ENCODE measurements at regions not wholly inside any gene's neighbourhood (a gene's known extent, or its start where the extent isn't known, plus 50 kb on each side); places are given as distances from the start of the nearest gene placed in this dataset.
A peak's percentile ranks its signal among the peaks of the same experiment; 100 is the strongest.

DNA sequence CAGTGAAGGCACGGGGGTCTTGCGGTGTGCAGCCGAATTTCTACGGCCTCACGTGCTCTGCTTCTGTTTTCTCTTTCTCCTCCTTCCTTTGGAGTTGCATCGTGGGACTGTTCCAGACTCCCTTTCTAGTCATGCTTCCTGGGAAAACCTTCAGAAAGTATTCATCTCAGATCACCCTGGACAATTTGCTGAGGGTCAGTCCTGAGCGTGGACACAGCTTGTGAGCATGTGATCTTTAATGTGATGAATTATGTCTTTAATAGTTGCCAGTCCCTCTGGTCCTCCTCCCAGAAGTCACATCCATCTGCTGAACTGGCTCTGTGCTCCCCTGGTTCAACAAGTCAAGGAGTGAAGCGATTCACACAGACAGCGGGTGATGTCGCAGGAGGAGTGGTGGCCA lies 145.0 kb upstream of the PDE10A start:
- Histone ChIP-seq H3K4me3 (no peak overlapping the region), H3K27me3 (replicated peaks; ENCODE audit: insufficient read depth) (no peaks in the 10 kb centered on the region), H3K27ac (no peak overlapping the region), H3K36me3 (no peaks in the 10 kb centered on the region), H3K9me3 (no peaks in the 10 kb centered on the region), H3K4me1 (ENCODE audit: control insufficient read depth in 1 of 2, low read depth in 2 of 2) (no peaks in the 10 kb centered on the region)
- ATAC-seq (ENCODE audit: insufficient number of reproducible peaks, low FRiP score, low read depth) = no peak
- DNase-seq (ENCODE audit: low spot score) = no peak
- TF ChIP-seq, protein P1, sequence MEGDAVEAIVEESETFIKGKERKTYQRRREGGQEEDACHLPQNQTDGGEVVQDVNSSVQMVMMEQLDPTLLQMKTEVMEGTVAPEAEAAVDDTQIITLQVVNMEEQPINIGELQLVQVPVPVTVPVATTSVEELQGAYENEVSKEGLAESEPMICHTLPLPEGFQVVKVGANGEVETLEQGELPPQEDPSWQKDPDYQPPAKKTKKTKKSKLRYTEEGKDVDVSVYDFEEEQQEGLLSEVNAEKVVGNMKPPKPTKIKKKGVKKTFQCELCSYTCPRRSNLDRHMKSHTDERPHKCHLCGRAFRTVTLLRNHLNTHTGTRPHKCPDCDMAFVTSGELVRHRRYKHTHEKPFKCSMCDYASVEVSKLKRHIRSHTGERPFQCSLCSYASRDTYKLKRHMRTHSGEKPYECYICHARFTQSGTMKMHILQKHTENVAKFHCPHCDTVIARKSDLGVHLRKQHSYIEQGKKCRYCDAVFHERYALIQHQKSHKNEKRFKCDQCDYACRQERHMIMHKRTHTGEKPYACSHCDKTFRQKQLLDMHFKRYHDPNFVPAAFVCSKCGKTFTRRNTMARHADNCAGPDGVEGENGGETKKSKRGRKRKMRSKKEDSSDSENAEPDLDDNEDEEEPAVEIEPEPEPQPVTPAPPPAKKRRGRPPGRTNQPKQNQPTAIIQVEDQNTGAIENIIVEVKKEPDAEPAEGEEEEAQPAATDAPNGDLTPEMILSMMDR (IDR thresholded peaks at IDR 0.05) = no peak

DNA sequence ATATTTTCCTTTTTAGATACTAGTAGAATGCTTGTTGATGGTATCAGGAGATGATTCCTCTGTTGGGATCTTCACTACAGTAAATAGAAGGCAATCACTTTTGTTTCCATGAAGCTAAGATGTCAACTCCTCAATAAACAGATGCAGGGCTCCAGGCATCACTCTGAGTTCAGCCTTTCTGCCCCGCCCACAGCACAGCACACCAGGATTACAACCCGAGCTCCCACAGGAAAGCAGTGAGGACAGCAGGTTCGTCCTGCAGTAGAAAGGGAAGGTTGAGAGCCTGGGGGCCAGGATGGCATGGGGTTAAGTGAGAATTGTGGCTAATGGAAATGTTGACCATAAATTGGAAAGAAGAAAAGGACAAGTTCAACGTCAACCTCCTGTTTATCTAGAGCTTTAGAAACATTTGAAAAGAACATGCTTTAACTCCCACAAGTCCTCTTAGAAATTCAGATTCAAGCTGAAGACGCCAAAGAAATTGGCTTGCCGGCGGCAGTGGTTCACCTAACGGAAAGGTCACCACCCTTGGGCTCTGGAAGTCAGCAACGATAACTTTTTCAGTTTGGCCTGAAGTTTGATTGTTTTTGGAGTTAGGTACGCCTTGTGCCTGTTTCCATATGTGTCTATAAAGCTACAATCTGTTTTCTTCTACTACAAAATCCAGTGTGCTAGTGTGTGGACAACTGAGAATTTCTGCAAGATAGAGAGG lies 144.4 kb upstream of the PDE10A start:
- TF ChIP-seq, protein P1 (IDR thresholded peaks at IDR 0.05) = no peak
- Histone ChIP-seq H3K27ac (no peak overlapping the region), H3K27me3 (replicated peaks; ENCODE audit: insufficient read depth) (no peaks in the 10 kb centered on the region), H3K4me1 (ENCODE audit: control insufficient read depth in 1 of 2, low read depth in 2 of 2) (no peaks in the 10 kb centered on the region), H3K9me3 (no peaks in the 10 kb centered on the region), H3K36me3 (no peaks in the 10 kb centered on the region), H3K4me3 (no peak overlapping the region)
- no peak for ATAC-seq (ENCODE audit: insufficient number of reproducible peaks, low FRiP score, low read depth)
- DNase-seq (ENCODE audit: low spot score) = no peak

DNA sequence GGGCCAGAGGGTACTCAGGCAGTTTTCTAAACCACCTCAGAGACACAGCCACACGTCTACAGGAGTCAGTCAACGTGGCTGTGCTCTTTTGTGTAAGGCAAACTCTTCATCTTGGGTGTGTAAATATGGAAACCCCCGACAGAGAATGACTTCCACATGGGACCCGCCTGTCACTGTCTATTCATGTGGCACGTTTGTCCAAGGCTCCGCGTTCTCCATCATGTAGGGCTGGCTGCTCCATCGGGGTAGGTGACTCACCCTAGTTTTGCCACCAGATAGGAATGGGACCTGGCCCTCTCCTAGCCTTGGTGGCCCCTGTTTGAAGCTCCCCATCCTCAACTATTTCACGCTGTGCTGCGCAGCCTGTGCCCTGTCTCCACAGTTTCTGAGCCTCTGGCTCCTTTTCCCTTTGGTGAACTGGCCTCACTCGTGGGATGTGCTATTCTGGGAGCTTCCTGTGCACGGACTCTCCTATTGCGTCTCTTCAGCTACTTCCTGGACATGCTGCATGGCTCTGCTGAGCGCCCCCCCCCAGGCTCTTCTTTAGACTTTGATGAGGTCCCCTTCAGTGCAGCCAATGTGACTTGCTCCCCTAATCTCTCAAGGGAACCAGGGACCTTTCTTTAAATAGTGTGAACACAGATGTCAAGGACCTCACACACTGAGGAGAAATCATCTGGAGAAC lies 143.2 kb upstream of the PDE10A start:
- H3K9me3 ChIP-seq = no peaks in the 10 kb centered on the region
- DNase-seq (ENCODE audit: low spot score) (no peak), ATAC-seq (ENCODE audit: insufficient number of reproducible peaks, low FRiP score, low read depth) (no peak)
- H3K36me3 ChIP-seq = no peaks in the 10 kb centered on the region
- H3K27me3 ChIP-seq (replicated peaks; ENCODE audit: insufficient read depth) = no peaks in the 10 kb centered on the region
- no peak overlapping the region for H3K4me3 ChIP-seq
- TF ChIP-seq, protein P1 (IDR thresholded peaks at IDR 0.05) = no peak
- H3K4me1 ChIP-seq (ENCODE audit: control insufficient read depth in 1 of 2, low read depth in 2 of 2) = no peaks in the 10 kb centered on the region
- H3K27ac ChIP-seq = no peak overlapping the region

DNA sequence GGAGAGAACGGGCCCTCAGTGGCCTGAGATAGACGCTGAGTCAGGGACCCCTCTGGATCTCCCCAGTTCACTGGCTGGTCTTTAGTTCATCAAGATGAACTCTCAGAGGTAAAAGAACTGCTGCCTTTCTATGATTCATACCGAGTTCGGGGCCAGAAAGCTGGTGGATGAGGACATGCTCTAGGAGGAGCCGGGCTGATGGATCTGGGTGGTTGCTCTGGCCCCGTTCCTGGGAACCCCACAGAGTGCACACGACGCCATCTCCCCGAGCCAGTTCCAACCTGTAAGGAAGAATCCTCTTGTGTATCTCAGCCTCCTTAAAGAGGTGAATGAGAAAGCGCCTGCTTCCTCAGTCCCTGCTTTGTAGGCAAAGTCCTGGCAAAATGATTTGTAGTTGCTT lies 142.6 kb upstream of the PDE10A start:
- Histone ChIP-seq H3K4me3 (no peak overlapping the region), H3K27me3 (replicated peaks; ENCODE audit: insufficient read depth) (no peaks in the 10 kb centered on the region), H3K9me3 (no peaks in the 10 kb centered on the region), H3K27ac (no peak overlapping the region), H3K4me1 (ENCODE audit: control insufficient read depth in 1 of 2, low read depth in 2 of 2) (no peaks in the 10 kb centered on the region), H3K36me3 (no peaks in the 10 kb centered on the region)
- DNase-seq (ENCODE audit: low spot score) (no peak), ATAC-seq (ENCODE audit: insufficient number of reproducible peaks, low FRiP score, low read depth) (no peak)
- TF ChIP-seq, protein P1 (IDR thresholded peaks at IDR 0.05) = no peak

DNA sequence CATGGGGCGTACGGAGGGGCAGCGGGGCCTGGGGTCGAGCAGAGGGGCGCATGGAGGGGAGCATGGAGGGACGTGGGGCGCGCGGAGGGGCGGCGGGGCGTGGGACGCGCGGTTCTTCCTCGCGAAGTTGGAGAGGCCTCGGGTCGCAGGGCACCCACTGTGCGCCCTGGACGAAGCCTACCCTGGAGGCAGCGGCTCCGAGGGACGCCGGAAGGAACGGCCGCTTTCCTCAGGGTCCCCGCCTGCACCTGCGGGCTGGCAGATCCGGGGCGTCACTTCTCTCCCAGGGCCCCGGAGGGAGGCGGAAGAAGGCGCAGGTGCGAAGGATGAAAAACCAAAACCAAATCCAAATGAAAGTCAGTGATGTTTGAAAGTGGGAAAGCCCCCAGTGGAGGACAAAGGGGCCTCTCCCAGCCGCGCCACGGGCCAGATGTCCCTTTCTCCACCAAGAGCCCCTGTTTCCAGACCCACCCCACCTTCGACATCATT lies 142.1 kb upstream of the PDE10A start:
- ATAC-seq (ENCODE audit: insufficient number of reproducible peaks, low FRiP score, low read depth) (no peak), DNase-seq (ENCODE audit: low spot score) (no peak)
- peak overlapping the region; percentile 60 for H3K4me3 ChIP-seq
- TF ChIP-seq, protein P1 (IDR thresholded peaks at IDR 0.05) = no peak
- H3K9me3 ChIP-seq = no peaks in the 10 kb centered on the region
- H3K27ac ChIP-seq = no peak overlapping the region
- no peaks in the 10 kb centered on the region for H3K27me3 ChIP-seq (replicated peaks; ENCODE audit: insufficient read depth)
- no peaks in the 10 kb centered on the region for H3K36me3 ChIP-seq
- no peaks in the 10 kb centered on the region for H3K4me1 ChIP-seq (ENCODE audit: control insufficient read depth in 1 of 2, low read depth in 2 of 2)

Data from thoracic aorta (tissue), 2 donors.